ENCODE measurements at regions not wholly inside any gene's neighbourhood (a gene's known extent, or its start where the extent isn't known, plus 50 kb on each side); places are given as distances from the start of the nearest gene placed in this dataset.

GRCh38 chr2:7844414-7844965 is 837.4 kb upstream of the ID2 start:
- TF ChIP-seq EZH2phosphoT487 (IDR thresholded peaks at IDR 0.05; ENCODE audit: low read length), result no peak
- no peak for TF ChIP-seq CTCF (IDR thresholded peaks at IDR 0.05; ENCODE audit: low read length)
- no peak for TF ChIP-seq EZH2 (optimal IDR thresholded peaks at IDR 0.05; ENCODE audit: low read depth, low read length)
